Retina (tissue), 1 donor: ENCODE measurements at regions not wholly inside any gene's neighbourhood (a gene's known extent, or its start where the extent isn't known, plus 50 kb on each side); places are given as distances from the start of the nearest gene placed in this dataset.

Experiments
- DNase-seq: peaks from one replicate; pipeline ENCODE4 v3.0.0-alpha.2; 2016

GRCh38 chr4:100130964-100131363, 59.3 kb downstream of the DDIT4L start:
- DNase-seq, result no peak

GRCh38 chr4:100130491-100130890, 59.8 kb downstream of the DDIT4L start:
- no peak for DNase-seq

- DNase-seq, result no peak
These were observed 60.5 kb downstream of the DDIT4L start for GRCh38 chr4:100129774-100130173.

- no peak for DNase-seq
These were observed 61.9 kb downstream of the DDIT4L start for GRCh38 chr4:100128338-100128737.

- DNase-seq, result no peak
These were observed 65.6 kb downstream of the DDIT4L start for GRCh38 chr4:100124715-100125114.

- no peak for DNase-seq
These were observed 72.1 kb downstream of the DDIT4L start for GRCh38 chr4:100118181-100118580.

GRCh38 chr4:100117750-100118149, 72.5 kb downstream of the DDIT4L start:
- DNase-seq, result no peak

GRCh38 chr4:100114909-100115308, 75.4 kb downstream of the DDIT4L start:
- DNase-seq, result no peak

GRCh38 chr4:100113732-100114131, 76.5 kb downstream of the DDIT4L start:
- no peak for DNase-seq

- no peak for DNase-seq
These were observed 77.2 kb downstream of the DDIT4L start for GRCh38 chr4:100113096-100113495.

- DNase-seq, result no peak
These were observed 80.3 kb downstream of the DDIT4L start for GRCh38 chr4:100109921-100110320.

GRCh38 chr4:100108869-100109268, 81.4 kb downstream of the DDIT4L start:
- no peak for DNase-seq

- no peak for DNase-seq
These were observed 83.3 kb downstream of the DDIT4L start for GRCh38 chr4:100106982-100107381.

GRCh38 chr4:100103671-100104070, 86.6 kb downstream of the DDIT4L start:
- DNase-seq, result no peak

GRCh38 chr4:100100985-100101384, 89.3 kb downstream of the DDIT4L start:
- no peak for DNase-seq

GRCh38 chr4:100099746-100100145, 90.5 kb downstream of the DDIT4L start:
- DNase-seq, result no peak

GRCh38 chr4:100098681-100099080, 91.6 kb downstream of the DDIT4L start:
- no peak for DNase-seq

GRCh38 chr4:100098011-100098545, 92.2 kb downstream of the DDIT4L start:
- DNase-seq, result no peak

GRCh38 chr4:100095729-100096595, 94.3 kb downstream of the DDIT4L start:
- DNase-seq, result peak; percentile 39

GRCh38 chr4:100093091-100093866, 97.0 kb downstream of the DDIT4L start:
- DNase-seq, result peak; percentile 79

GRCh38 chr4:100087743-100088142, 102.5 kb downstream of the DDIT4L start:
- no peak for DNase-seq

GRCh38 chr4:100086766-100087431, 103.4 kb downstream of the DDIT4L start:
- no peak for DNase-seq

- no peak for DNase-seq
These were observed 105.4 kb downstream of the DDIT4L start for GRCh38 chr4:100084892-100085291.
